ENCODE measurements at regions not wholly inside any gene's neighbourhood (a gene's known extent, or its start where the extent isn't known, plus 50 kb on each side); places are given as distances from the start of the nearest gene placed in this dataset.

- TF ChIP-seq CTCF (conservative IDR thresholded peaks at IDR 0.05 in 1 of 2, IDR thresholded peaks at IDR 0.05 in 1 of 2; ENCODE audit: low read depth in 1 of 2, low read length in 2 of 2) = peak in 1 of 2 donors; percentile 22
- TF ChIP-seq EZH2 (IDR thresholded peaks at IDR 0.05; ENCODE audit: low read length, missing control alignments) = no peak
Observed at GRCh38 chr5:171667341-171668096, 118.1 kb upstream of the SMIM23 start.

Data from fibroblast of lung (primary cell).